Gastroesophageal sphincter (tissue), 4 donors: ENCODE measurements at regions not wholly inside any gene's neighbourhood (a gene's known extent, or its start where the extent isn't known, plus 50 kb on each side); places are given as distances from the start of the nearest gene placed in this dataset.
"Not testable (repeated sequence)": the region's sequence is repeated elsewhere in the genome, so short reads cannot be mapped to it uniquely, and the experiment has no call there.

Experiments used
- ATAC-seq: fragments of 150-250 bp; one replicate; pipeline ENCODE4 v1.9.1; 2016; ENCODE audit warnings: mild to moderate bottlenecking, moderate library complexity
- H3K27ac ChIP-seq, 4 donors: fragments of 200-600 bp; sonication (generic) in 3 of 4; 1 replicate in 3 of 4; 2 replicates in 1 of 4; pipeline ENCODE4 v1.5.1; 2016 to 2019
- H3K27me3 ChIP-seq: fragments of 200-600 bp; sonication (generic); one replicate; pipeline ENCODE4 v1.5.1; 2019
- H3K36me3 ChIP-seq, 2 donors: fragments of 200-600 bp; sonication (generic); one replicate each; pipeline ENCODE4 v1.5.1; 2019; ENCODE audit warnings: control low read depth in 1 of 2
- H3K4me1 ChIP-seq, 3 donors: fragments of 200-600 bp; sonication (generic); 1 replicate in 2 of 3; 2 replicates in 1 of 3; pipeline ENCODE4 v1.5.1; 2016 to 2019; ENCODE audit warnings: control low read depth in 2 of 3
- H3K4me3 ChIP-seq, 2 donors: fragments of 200-600 bp; sonication (generic); one replicate each; pipeline ENCODE4 v1.5.1; 2019; ENCODE audit warnings: mild to moderate bottlenecking in 1 of 2, moderate library complexity in 1 of 2
- H3K9me3 ChIP-seq, 3 donors: fragments of 200-600 bp; sonication (generic); one replicate each; pipeline ENCODE4 v1.5.1; 2017 to 2019; ENCODE audit warnings: control low read depth in 2 of 3
- CTCF ChIP-seq, 4 experiments: fragments of 200-600 bp in 2 of 4; fragments of 450-650 bp in 2 of 4; sonication (generic) in 1 of 4; IDR thresholded peaks; one replicate each; pipeline ENCODE4 v1.5.1; 2017 to 2019; ENCODE audit warnings: antibody characterized with exemption in 4 of 4, mild to moderate bottlenecking in 2 of 4, moderate library complexity in 2 of 4
- EP300 ChIP-seq: sonication (generic); formaldehyde crosslinking; IDR thresholded peaks from one replicate; pipeline ENCODE4 v1.6.1; 2017; ENCODE audit warnings: antibody characterized with exemption, mild to moderate bottlenecking
- POLR2A ChIP-seq, 2 donors: fragments of 450-650 bp; IDR thresholded peaks; one replicate each; pipeline ENCODE4 v1.6.1; 2017; ENCODE audit warnings: antibody characterized with exemption in 2 of 2, mild to moderate bottlenecking in 2 of 2, moderate library complexity in 1 of 2
- POLR2AphosphoS5 ChIP-seq: sonication (generic); formaldehyde crosslinking; IDR thresholded peaks from one replicate; pipeline ENCODE4 v1.6.1; 2017; ENCODE audit warnings: antibody characterized with exemption
- WGBS, 2 donors: methylation state at CpG; one replicate each; pipeline ENCODE4 v1.1.5; 2018; ENCODE audit warnings: low coverage in 1 of 2; 5-methylcytosine and 5-hydroxymethylcytosine counted together

GRCh38 chr17:26994648-26995047 lies 299.3 kb upstream of the WSB1 start:
- H3K27me3 ChIP-seq, H3K9me3 ChIP-seq, ATAC-seq, H3K27ac ChIP-seq, H3K36me3 ChIP-seq, H3K4me3 ChIP-seq, H3K4me1 ChIP-seq: not testable (repeated sequence)
- WGBS, 2 donors = 75 to 94% methylated on average over 2 of the region's 6 CpGs

- 56 to 62% methylated on average over 5 of the region's 7 CpGs for WGBS, 2 donors
These were observed 297.6 kb upstream of the WSB1 start for GRCh38 chr17:26996146-26996916.

GRCh38 chr17:27007734-27008531 lies 286.0 kb upstream of the WSB1 start:
- not testable (repeated sequence) for H3K27me3 ChIP-seq, H3K9me3 ChIP-seq, H3K27ac ChIP-seq, H3K4me3 ChIP-seq, H3K36me3 ChIP-seq, H3K4me1 ChIP-seq, ATAC-seq
- WGBS, 2 donors = 64 to 73% methylated on average over 1 to 3 of the region's 4 CpGs

More at GRCh38 chr17:26996146-26996916, 297.6 kb upstream of the WSB1 start:
- H3K4me3 ChIP-seq, H3K4me1 ChIP-seq, H3K9me3 ChIP-seq, H3K27ac ChIP-seq, ATAC-seq, H3K27me3 ChIP-seq, H3K36me3 ChIP-seq: not testable (repeated sequence)

GRCh38 chr17:27009087-27009486 lies 284.8 kb upstream of the WSB1 start:
- H3K27me3 ChIP-seq = no peaks in the 10 kb centered on the region
- TF ChIP-seq CTCF (IDR thresholded peaks at IDR 0.05) (no peak), EP300 (no peak), POLR2A (IDR thresholded peaks at IDR 0.05) (no peak), POLR2AphosphoS5 (no peak)
- H3K27ac ChIP-seq = no peak overlapping the region
- no peaks in the 10 kb centered on the region for H3K9me3 ChIP-seq
- 78 to 92% methylated on average over 2 to 6 of the region's 14 CpGs for WGBS, 2 donors
- H3K4me1 ChIP-seq = no peaks in the 10 kb centered on the region
- ATAC-seq = no peak
- no peaks in the 10 kb centered on the region for H3K36me3 ChIP-seq
- H3K4me3 ChIP-seq = no peak overlapping the region

- H3K36me3 ChIP-seq, H3K9me3 ChIP-seq, H3K4me3 ChIP-seq, H3K4me1 ChIP-seq, H3K27ac ChIP-seq, H3K27me3 ChIP-seq, ATAC-seq: not testable (repeated sequence)
- WGBS, 2 donors = 29% methylated on average over 1 of the region's 3 CpGs; no CpG with 5 or more reads in 1 of the 2 donors
These were observed 283.8 kb upstream of the WSB1 start for GRCh38 chr17:27010138-27010537.

- not testable (repeated sequence) for H3K27me3 ChIP-seq, ATAC-seq, H3K27ac ChIP-seq, H3K36me3 ChIP-seq, H3K4me3 ChIP-seq, H3K4me1 ChIP-seq
- WGBS, 2 donors = 51 to 79% methylated on average over 3 of the region's 3 CpGs
- H3K9me3 ChIP-seq = peaks cover 0 to 34% (median 0%) of the 10 kb centered on the region in 3 donors
These were observed 263.4 kb upstream of the WSB1 start for GRCh38 chr17:27030552-27030951.

- TF ChIP-seq CTCF (IDR thresholded peaks at IDR 0.05) (no peak), POLR2A (IDR thresholded peaks at IDR 0.05) (no peak), EP300 (no peak), POLR2AphosphoS5 (no peak)
- H3K27me3 ChIP-seq = no peaks in the 10 kb centered on the region
- WGBS, 2 donors = 19 to 61% methylated on average over 2 of the region's 2 CpGs
- peaks cover 0 to 4% (median 0%) of the 10 kb centered on the region in 3 donors for H3K9me3 ChIP-seq
- no peak overlapping the region for H3K27ac ChIP-seq
- no peak for ATAC-seq
- no peaks in the 10 kb centered on the region for H3K4me1 ChIP-seq
- H3K36me3 ChIP-seq = no peaks in the 10 kb centered on the region
- no peak overlapping the region for H3K4me3 ChIP-seq
These were observed 255.2 kb upstream of the WSB1 start for GRCh38 chr17:27038676-27039075.

- peaks cover 0 to 11% (median 0%) of the 10 kb centered on the region in 3 donors for H3K9me3 ChIP-seq
- 63 to 80% methylated on average over 2 of the region's 12 CpGs for WGBS, 2 donors
- not testable (repeated sequence) for H3K36me3 ChIP-seq, H3K27ac ChIP-seq, H3K4me1 ChIP-seq, ATAC-seq, H3K4me3 ChIP-seq, H3K27me3 ChIP-seq
These were observed 248.9 kb upstream of the WSB1 start for GRCh38 chr17:27045039-27045438.
